IMR-90 (cell line): ENCODE measurements at regions not wholly inside any gene's neighbourhood (a gene's known extent, or its start where the extent isn't known, plus 50 kb on each side); places are given as distances from the start of the nearest gene placed in this dataset.

Experiments
- ATAC-seq: fragments of 200-7000 bp; cut with Tn5 transposase; 2 replicates; pipeline ENCODE4 v1.9.1; 2020; ENCODE audit warnings: low read depth, mild to moderate bottlenecking, moderate library complexity
- BruUV-seq: library from RNA; stranded (reverse); fragments of 400-500 nt; replicated peaks from 2 replicates; lab custom pipeline; 2021; lab: Mats Ljungman, UMichigan
- CTCF ChIA-PET: fragments of 300-600 bp; formaldehyde crosslinking; extraction: SDS; loops from one replicate; lab custom pipeline; 2021; ENCODE audit warnings: antibody characterized with exemption; lab: Yijun Ruan, JAX
- POLR2A ChIA-PET: fragments of 300-600 bp; sonication (Branson Sonifier 250); formaldehyde crosslinking; loops from one replicate; lab custom pipeline; 2022; ENCODE audit warnings: antibody characterized with exemption; ENCODE audit not compliant: unreplicated experiment; lab: Charles Lee
- DNase-seq: peaks from one replicate; pipeline ENCODE4 v3.0.0; 2013
- H2AFZ ChIP-seq: replicated peaks from 2 replicates; pipeline ENCODE3; 2013; ENCODE audit warnings: low read length, mild to moderate bottlenecking; ENCODE audit not compliant: poor library complexity
- H2AK5ac ChIP-seq: 2 replicates; pipeline ENCODE4 v1.6.1; 2013; ENCODE audit warnings: low read depth, low read length, inconsistent platforms
- H2AK9ac ChIP-seq: replicated peaks from 2 replicates; pipeline ENCODE3; 2013; ENCODE audit warnings: mild to moderate bottlenecking, low read depth, low read length, moderate library complexity; ENCODE audit not compliant: poor library complexity
- H2BK120ac ChIP-seq: 2 replicates; pipeline ENCODE4 v1.6.1; 2013; ENCODE audit warnings: low read depth, low read length, inconsistent platforms
- H2BK15ac ChIP-seq: 3 replicates; pipeline ENCODE4 v1.6.1; 2013; ENCODE audit warnings: low read depth, low read length, inconsistent platforms
- H2BK20ac ChIP-seq: 2 replicates; pipeline ENCODE4 v1.6.1; 2013; ENCODE audit warnings: low read depth, mild to moderate bottlenecking, inconsistent platforms, low read length, moderate library complexity
- H2BK5ac ChIP-seq: 2 replicates; pipeline ENCODE4 v1.6.1; 2013; ENCODE audit warnings: mild to moderate bottlenecking, low read depth, low read length, inconsistent platforms; ENCODE audit not compliant: poor library complexity, severe bottlenecking
- H3K14ac ChIP-seq: replicated peaks from 2 replicates; pipeline ENCODE4 v1.6.1; 2013; ENCODE audit warnings: low read depth, low read length, inconsistent platforms
- H3K18ac ChIP-seq: 2 replicates; pipeline ENCODE4 v1.6.1; 2013; ENCODE audit warnings: low read depth, low read length, control low read depth
- H3K23ac ChIP-seq: 2 replicates; pipeline ENCODE4 v1.6.1; 2013; ENCODE audit warnings: low read depth, low read length, inconsistent platforms
- H3K27ac ChIP-seq: 2 replicates; pipeline ENCODE4 v1.5.1; 2013; ENCODE audit warnings: mild to moderate bottlenecking, control low read depth, low read length; ENCODE audit not compliant: insufficient read depth
- H3K27me3 ChIP-seq: 2 replicates; pipeline ENCODE4 v1.6.1; 2013; ENCODE audit warnings: low read length; ENCODE audit not compliant: control insufficient read depth, insufficient read depth
- H3K36me3 ChIP-seq: 2 replicates; pipeline ENCODE4 v1.6.1; 2013; ENCODE audit warnings: low read length, mixed read lengths; ENCODE audit not compliant: control insufficient read depth, insufficient read depth
- H3K4ac ChIP-seq: 2 replicates; pipeline ENCODE4 v1.6.1; 2013; ENCODE audit warnings: low read depth, low read length, inconsistent platforms
- H3K4me1 ChIP-seq: 2 replicates; pipeline ENCODE4 v1.6.1; 2013; ENCODE audit warnings: low read length, mixed read lengths; ENCODE audit not compliant: control insufficient read depth, insufficient read depth
- H3K4me2 ChIP-seq: 2 replicates; pipeline ENCODE4 v1.6.1; 2013; ENCODE audit warnings: low read depth, mild to moderate bottlenecking, control low read depth, low read length, moderate library complexity
- H3K4me3 ChIP-seq: 2 replicates; pipeline ENCODE4 v1.5.1; 2013; ENCODE audit warnings: low read depth, mild to moderate bottlenecking, control low read depth, low read length, moderate library complexity; ENCODE audit not compliant: insufficient read depth
- H3K56ac ChIP-seq: 2 replicates; pipeline ENCODE4 v1.6.1; 2013; ENCODE audit warnings: low read length, inconsistent platforms; ENCODE audit not compliant: insufficient read depth; ENCODE audit errors: extremely low read depth
- H3K79me1 ChIP-seq, 2 experiments: 2 replicates each; pipeline ENCODE4 v1.6.1; 2013; ENCODE audit warnings: low read length in 2 of 2, inconsistent platforms in 1 of 2, low read depth in 1 of 2
- H3K9ac ChIP-seq: 2 replicates; pipeline ENCODE4 v1.6.1; 2013; ENCODE audit warnings: low read depth, low read length, control low read depth
- H3K9me1 ChIP-seq: 2 replicates; pipeline ENCODE4 v1.6.1; 2013; ENCODE audit warnings: low read length, inconsistent platforms; ENCODE audit not compliant: insufficient read depth
- H3K9me3 ChIP-seq: 2 replicates; pipeline ENCODE4 v1.6.1; 2013; ENCODE audit warnings: low read length; ENCODE audit not compliant: control insufficient read depth, insufficient read depth
- H4K20me1 ChIP-seq: 2 replicates; pipeline ENCODE4 v1.6.1; 2013; ENCODE audit warnings: low read length, inconsistent platforms; ENCODE audit not compliant: insufficient read depth
- H4K5ac ChIP-seq: 2 replicates; pipeline ENCODE4 v1.6.1; 2013; ENCODE audit warnings: mild to moderate bottlenecking, low read depth, low read length, control low read depth
- H4K8ac ChIP-seq, 2 experiments: 2 replicates each; pipeline ENCODE4 v1.6.1; 2013; ENCODE audit warnings: low read depth in 2 of 2, low read length in 2 of 2, control low read depth in 1 of 2, inconsistent platforms in 1 of 2
- H4K91ac ChIP-seq: 2 replicates; pipeline ENCODE4 v1.6.1; 2013; ENCODE audit warnings: low read depth, low read length, inconsistent platforms; ENCODE audit not compliant: insufficient read depth
- BHLHE40 ChIP-seq: fragments of 150-350 bp; IDR thresholded peaks from 2 replicates; pipeline ENCODE4 v1.6.1; 2016; ENCODE audit warnings: mild to moderate bottlenecking, low read depth, low read length
- CEBPB ChIP-seq: IDR thresholded peaks from 2 replicates; pipeline ENCODE4 v1.6.1; 2012; ENCODE audit warnings: low read depth, low read length, improper control_type of control experiment
- CTCF ChIP-seq: conservative IDR thresholded peaks from 2 replicates; pipeline ENCODE4 v1.5.1; 2012; ENCODE audit warnings: mild to moderate bottlenecking, low read depth, low read length, improper control_type of control experiment
- ELK1 ChIP-seq: fragments of 150-350 bp; IDR thresholded peaks from 2 replicates; pipeline ENCODE4 v1.6.1; 2016; ENCODE audit warnings: low read depth, mild to moderate bottlenecking, low read length, moderate library complexity, borderline replicate concordance
- MAFK ChIP-seq: IDR thresholded peaks from 2 replicates; pipeline ENCODE4 v1.6.1; 2012; ENCODE audit warnings: low read depth, low read length, improper control_type of control experiment
- MAZ ChIP-seq: IDR thresholded peaks from 2 replicates; pipeline ENCODE4 v1.6.1; 2012; ENCODE audit warnings: low read depth, mild to moderate bottlenecking, low read length, improper control_type of control experiment, moderate library complexity, borderline replicate concordance
- NFE2L2 ChIP-seq: fragments of 150-350 bp; IDR thresholded peaks from 2 replicates; pipeline ENCODE4 v1.6.1; 2016; ENCODE audit warnings: low read depth, mild to moderate bottlenecking, low read length
- POLR2A ChIP-seq: IDR thresholded peaks from 2 replicates; pipeline ENCODE4 v1.6.1; 2012; ENCODE audit warnings: mild to moderate bottlenecking, low read depth, low read length
- RAD21 ChIP-seq: IDR thresholded peaks from 2 replicates; pipeline ENCODE4 v1.6.1; 2012; ENCODE audit warnings: low read length, improper control_type of control experiment
- RFX5 ChIP-seq: IDR thresholded peaks from 2 replicates; pipeline ENCODE4 v1.8.0; 2012; ENCODE audit warnings: low read depth, mild to moderate bottlenecking, low read length, moderate library complexity
- SMC3 ChIP-seq: fragments of 150-350 bp; IDR thresholded peaks from 2 replicates; pipeline ENCODE4 v1.6.1; 2016; ENCODE audit warnings: low read depth, mild to moderate bottlenecking, antibody characterized with exemption, low read length, moderate library complexity
- USF2 ChIP-seq: fragments of 150-350 bp; IDR thresholded peaks from 2 replicates; pipeline ENCODE4 v1.6.1; 2017; ENCODE audit warnings: mild to moderate bottlenecking, antibody characterized with exemption, low read length, low read depth
- WGBS, 2 experiments: methylation state at CpG; one replicate each; pipeline versions ENCODE4 v1.1.5 to v1.1.7; 2013; ENCODE audit warnings: missing lambda C conversion rate in 2 of 2; ENCODE audit not compliant: insufficient read length in 1 of 2; ENCODE audit errors: extremely low coverage in 2 of 2; 5-methylcytosine and 5-hydroxymethylcytosine counted together
- dilution Hi-C: fragments of 300-500 bp; cut with HindIII; formaldehyde crosslinking; loops from one replicate; pipeline ENCODE4 v1.14.3; 2018; ENCODE audit warnings: low sequenced_read_pairs; ENCODE audit not compliant: unreplicated experiment
- in situ Hi-C: fragments of 300-500 bp; cut with MboI; formaldehyde crosslinking; loops from 3 replicates; pipeline ENCODE4 v1.14.3; 2019; ENCODE audit warnings: low sequenced_read_pairs, inconsistent platforms, mixed read lengths
- intact Hi-C: fragments of 100-400 bp; cut with micrococcal nuclease; formaldehyde crosslinking; loops from 2 replicates; pipeline ENCODE4 v1.10.0; 2022

- no peak overlapping the region for H3K18ac ChIP-seq
- H2BK20ac ChIP-seq, result no peak overlapping the region
- no peak overlapping the region for H2BK5ac ChIP-seq
- no peaks in the 10 kb centered on the region for H3K4me1 ChIP-seq
- H2AK5ac ChIP-seq, result no peak overlapping the region
- no peak overlapping the region for H4K8ac ChIP-seq
- H3K56ac ChIP-seq, result no peak overlapping the region
- H3K36me3 ChIP-seq, result no peaks in the 10 kb centered on the region
- no peak overlapping the region for H3K4ac ChIP-seq
- no peak overlapping the region for H2BK120ac ChIP-seq
- H3K9me3 ChIP-seq, result peaks cover 2% of the 10 kb centered on the region; the same call in 1 of the 2 replicates
- no peak overlapping the region for H4K5ac ChIP-seq
- no TSS peak for BruUV-seq
- intact Hi-C loops (no loop called here), in situ Hi-C loops (no loop called here), dilution Hi-C loops (no loop called here)
- no peak overlapping the region for H3K4me2 ChIP-seq
- H3K23ac ChIP-seq, result no peak overlapping the region
- H4K91ac ChIP-seq, result no peak overlapping the region
- DNase-seq, result no peak
- no peaks in the 10 kb centered on the region for H3K79me1 ChIP-seq
- POLR2A ChIA-PET, result no interaction called here
- no peaks in the 10 kb centered on the region for H3K9me1 ChIP-seq
- no peak overlapping the region for H2AFZ ChIP-seq
- H4K20me1 ChIP-seq, result no peaks in the 10 kb centered on the region
- TF ChIP-seq POLR2A (no peak), CTCF (no peak), RFX5 (no peak), CEBPB (no peak), NFE2L2 (no peak), ELK1 (no peak), SMC3 (no peak), MAFK (no peak), RAD21 (no peak), BHLHE40 (no peak), USF2 (no peak), MAZ (no peak)
- no peak overlapping the region for H2BK15ac ChIP-seq
- no CpG with 5 or more reads among the region's 4 CpGs for WGBS, 2 experiments
- H3K14ac ChIP-seq, result no peak overlapping the region
- CTCF ChIA-PET, result no interaction called here
- H3K27me3 ChIP-seq, result no peaks in the 10 kb centered on the region
- H3K4me3 ChIP-seq, result no peak overlapping the region
- ATAC-seq, result no peak
- no peak overlapping the region for H3K9ac ChIP-seq
- no peak overlapping the region for H3K27ac ChIP-seq
- no peak overlapping the region for H2AK9ac ChIP-seq
These were observed 887.1 kb downstream of the LRRIQ3 start for GRCh38 chr1:73310797-73311381.
